A549 (cell line): ENCODE measurements at regions not wholly inside any gene's neighbourhood (a gene's known extent, or its start where the extent isn't known, plus 50 kb on each side); places are given as distances from the start of the nearest gene placed in this dataset.

Experiments used
- ATAC-seq, 2 experiments: fragments of 200-7000 bp in 1 of 2; fragments of >200 bp in 1 of 2; cut with Nextera tagmentation in 1 of 2; cut with Tn5 transposase in 1 of 2; 3 replicates each; pipeline versions ENCODE4 v1.8.0 to v1.9.1; 2018 to 2020; ENCODE audit warnings: mild to moderate bottlenecking in 1 of 2, moderate library complexity in 1 of 2
- CTCF ChIA-PET: fragments of 300-600 bp; sonication (Branson Sonifier 250); formaldehyde crosslinking; extraction: SDS; loops from one replicate; lab custom pipeline; 2021; ENCODE audit warnings: antibody characterized with exemption, inconsistent platforms; lab: Yijun Ruan, JAX
- POLR2A ChIA-PET: fragments of 350-600 bp; formaldehyde crosslinking; extraction: SDS; loops from one replicate; lab custom pipeline; 2021; ENCODE audit warnings: antibody characterized with exemption, inconsistent platforms; lab: Yijun Ruan, JAX
- DNase-seq, 2 experiments: peaks; one replicate each; pipeline versions ENCODE4 v3.0.0 to v3.0.0-alpha.2; 2011 to 2016; ENCODE audit warnings: low read depth in 1 of 2, low spot score in 1 of 2
- FAIRE-seq: peaks from 2 replicates; lab custom pipeline; 2011; peaks lifted over from hg19 to GRCh38; lab: Jason Lieb, UNC
- H3K27ac ChIP-seq, 2 experiments: fragments of >200 bp; sonication (Bioruptor Twin); formaldehyde crosslinking; 3 replicates each; pipeline ENCODE4 v1.5.1; 2016 to 2017
- H3K4me1 ChIP-seq: fragments of >200 bp; sonication (Bioruptor Twin); formaldehyde crosslinking; 3 replicates; pipeline ENCODE4 v1.6.1; 2016
- H3K4me2 ChIP-seq: fragments of >200 bp; sonication (Bioruptor Twin); formaldehyde crosslinking; 3 replicates; pipeline ENCODE4 v1.6.1; 2016
- H3K4me3 ChIP-seq: fragments of >200 bp; sonication (Bioruptor Twin); formaldehyde crosslinking; 3 replicates; pipeline ENCODE4 v1.5.1; 2016
- H3K9me3 ChIP-seq: fragments of >200 bp; sonication (Bioruptor Twin); formaldehyde crosslinking; 3 replicates; pipeline ENCODE4 v1.6.1; 2016
- BHLHE40 ChIP-seq: IDR thresholded peaks from 2 replicates; pipeline ENCODE4 v1.6.1; 2012; ENCODE audit warnings: low read depth, low read length, inconsistent platforms
- CBX8 ChIP-seq: fragments of 200-600 bp; sonication (generic); IDR thresholded peaks from 2 replicates; pipeline ENCODE4 v1.6.1; 2016
- EP300 ChIP-seq, 2 experiments: fragments of >200 bp; sonication (Bioruptor Twin); formaldehyde crosslinking; IDR thresholded peaks; 2 replicates in 1 of 2; 3 replicates in 1 of 2; pipeline ENCODE4 v1.6.1; 2016 to 2017
- FOSL2 ChIP-seq, 2 experiments: fragments of 450-650 bp in 1 of 2; fragments of >200 bp in 1 of 2; sonication (Bioruptor Twin) in 1 of 2; formaldehyde crosslinking; IDR thresholded peaks; 2 replicates each; pipeline versions ENCODE4 v1.5.0 to v1.6.1; 2016 to 2020; ENCODE audit warnings: mild to moderate bottlenecking in 1 of 2, moderate library complexity in 1 of 2
- FOXS1 ChIP-seq: fragments of 250-450 bp; sonication (Bioruptor Pico); IDR thresholded peaks from 2 replicates; pipeline ENCODE4 v1.5.0; 2020; ENCODE audit warnings: mild to moderate bottlenecking, moderate library complexity
- HES2 ChIP-seq: fragments of >200 bp; sonication (Bioruptor Twin); formaldehyde crosslinking; IDR thresholded peaks from 2 replicates; pipeline ENCODE4 v1.6.1; 2016
- HOXB13 ChIP-seq: fragments of 250-450 bp; sonication (Bioruptor Pico); IDR thresholded peaks from 2 replicates; pipeline ENCODE4 v1.5.0; 2020; ENCODE audit warnings: low read depth, mild to moderate bottlenecking, moderate library complexity
- HOXB5 ChIP-seq: fragments of 250-450 bp; sonication (Bioruptor Pico); IDR thresholded peaks from 2 replicates; pipeline ENCODE4 v1.5.0; 2020; ENCODE audit warnings: mild to moderate bottlenecking, moderate library complexity
- JUN ChIP-seq, 2 experiments: fragments of >200 bp; sonication (Bioruptor Twin); formaldehyde crosslinking; IDR thresholded peaks; 2 replicates in 1 of 2; 3 replicates in 1 of 2; pipeline ENCODE4 v1.6.1; 2016 to 2017
- JUNB ChIP-seq: fragments of >200 bp; sonication (Bioruptor Twin); formaldehyde crosslinking; IDR thresholded peaks from 2 replicates; pipeline ENCODE4 v1.6.1; 2016
- NR3C1 ChIP-seq: fragments of >200 bp; sonication (Bioruptor Twin); formaldehyde crosslinking; IDR thresholded peaks from 3 replicates; pipeline ENCODE4 v1.6.1; 2017
- PHF8 ChIP-seq: fragments of 200-600 bp; sonication (generic); IDR thresholded peaks from 2 replicates; pipeline ENCODE4 v1.6.1; 2016; ENCODE audit warnings: low read depth, mild to moderate bottlenecking, antibody characterized with exemption, moderate library complexity, borderline replicate concordance
- RAD21 ChIP-seq, 2 experiments: fragments of >200 bp in 1 of 2; sonication (Bioruptor Twin) in 1 of 2; formaldehyde crosslinking in 1 of 2; IDR thresholded peaks in 1 of 2; conservative IDR thresholded peaks in 1 of 2; 2 replicates in 1 of 2; 3 replicates in 1 of 2; pipeline ENCODE4 v1.6.1; 2012 to 2018; ENCODE audit warnings: inconsistent platforms in 1 of 2
- RCOR1 ChIP-seq: fragments of 150-350 bp; IDR thresholded peaks from 2 replicates; pipeline ENCODE4 v1.6.1; 2014; ENCODE audit warnings: antibody characterized with exemption, low read length, low read depth
- RFX5 ChIP-seq: fragments of 450-650 bp; IDR thresholded peaks from 2 replicates; pipeline ENCODE4 v1.7.1; 2014; ENCODE audit warnings: antibody characterized with exemption, mild to moderate bottlenecking, moderate library complexity
- TFCP2L1 ChIP-seq: fragments of 250-450 bp; sonication (Bioruptor Pico); IDR thresholded peaks from 2 replicates; pipeline ENCODE4 v1.5.0; 2021; ENCODE audit warnings: mild to moderate bottlenecking
- USF2 ChIP-seq: fragments of 450-650 bp; IDR thresholded peaks from 2 replicates; pipeline ENCODE4 v1.6.1; 2014; ENCODE audit warnings: antibody characterized with exemption
- ZC3H11A ChIP-seq: fragments of 450-650 bp; IDR thresholded peaks from 2 replicates; pipeline ENCODE4 v1.6.1; 2014; ENCODE audit warnings: antibody characterized with exemption, mild to moderate bottlenecking
- ZFP36 ChIP-seq: fragments of 450-650 bp; IDR thresholded peaks from 2 replicates; pipeline ENCODE4 v1.6.1; 2014; ENCODE audit warnings: borderline replicate concordance; ENCODE audit not compliant: partially characterized antibody
- ZNF302 ChIP-seq: fragments of 250-450 bp; sonication (Bioruptor Pico); IDR thresholded peaks from 2 replicates; pipeline ENCODE4 v1.9.0; 2021; ENCODE audit warnings: inconsistent platforms, mild to moderate bottlenecking, moderate library complexity
- WGBS: methylation state at CpG from one replicate; pipeline ENCODE4 v1.1.6; 2017; ENCODE audit errors: missing lambda C conversion rate; 5-methylcytosine and 5-hydroxymethylcytosine counted together
- TF ChIP-seq, protein P1 (sequence below): fragments of 150-350 bp; IDR thresholded peaks from 2 replicates; pipeline ENCODE4 v1.6.1; 2014; ENCODE audit warnings: low read depth, mild to moderate bottlenecking, low read length

GRCh38 chr11:64428693-64429092, 69.7 kb downstream of the RPS6KA4 start:
- ATAC-seq (no peak), FAIRE-seq (no peak), DNase-seq (no peak)
- ChIA-PET CTCF (interaction anchor here (0.9 to 3.2 kb wide), 5 partner anchors 19 to 62 kb away, joined by 3 to 20 read pairs (median 3); no protein-coding TSS in a partner anchor), POLR2A (interaction anchor here (0.5 kb wide), 1 partner anchor 23 kb away, joined by 3 read pairs; no protein-coding TSS in a partner anchor)
- H3K9me3 ChIP-seq, result peaks cover 8% of the 10 kb centered on the region; the same call in 1 of the 3 replicates
- no peak overlapping the region for H3K4me3 ChIP-seq
- H3K27ac ChIP-seq, result no peak overlapping the region
- no peak overlapping the region for H3K4me2 ChIP-seq
- H3K4me1 ChIP-seq, result no peaks in the 10 kb centered on the region
- WGBS, result 56% methylated on average over 12 of the region's 12 CpGs
- TF ChIP-seq HOXB5 (CRISPR knock-in tag) (no peak), PHF8 (no peak), HOXB13 (no peak), FOSL2 (IDR thresholded peaks at IDR 0.05) (no peak), FOSL2 (CRISPR knock-in tag; IDR thresholded peaks at IDR 0.05) (no peak), JUN (IDR thresholded peaks at IDR 0.05) (no peak), NR3C1 (no peak), RFX5 (no peak), RAD21 (conservative IDR thresholded peaks at IDR 0.05 in 1 of 2, IDR thresholded peaks at IDR 0.05 in 1 of 2) (no peak), TFCP2L1 (no peak), CBX8 (no peak), HES2 (no peak), ZNF302 (CRISPR knock-in tag) (no peak)
- TF ChIP-seq, protein P1, sequence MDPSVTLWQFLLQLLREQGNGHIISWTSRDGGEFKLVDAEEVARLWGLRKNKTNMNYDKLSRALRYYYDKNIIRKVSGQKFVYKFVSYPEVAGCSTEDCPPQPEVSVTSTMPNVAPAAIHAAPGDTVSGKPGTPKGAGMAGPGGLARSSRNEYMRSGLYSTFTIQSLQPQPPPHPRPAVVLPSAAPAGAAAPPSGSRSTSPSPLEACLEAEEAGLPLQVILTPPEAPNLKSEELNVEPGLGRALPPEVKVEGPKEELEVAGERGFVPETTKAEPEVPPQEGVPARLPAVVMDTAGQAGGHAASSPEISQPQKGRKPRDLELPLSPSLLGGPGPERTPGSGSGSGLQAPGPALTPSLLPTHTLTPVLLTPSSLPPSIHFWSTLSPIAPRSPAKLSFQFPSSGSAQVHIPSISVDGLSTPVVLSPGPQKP, result no peak

DNA sequence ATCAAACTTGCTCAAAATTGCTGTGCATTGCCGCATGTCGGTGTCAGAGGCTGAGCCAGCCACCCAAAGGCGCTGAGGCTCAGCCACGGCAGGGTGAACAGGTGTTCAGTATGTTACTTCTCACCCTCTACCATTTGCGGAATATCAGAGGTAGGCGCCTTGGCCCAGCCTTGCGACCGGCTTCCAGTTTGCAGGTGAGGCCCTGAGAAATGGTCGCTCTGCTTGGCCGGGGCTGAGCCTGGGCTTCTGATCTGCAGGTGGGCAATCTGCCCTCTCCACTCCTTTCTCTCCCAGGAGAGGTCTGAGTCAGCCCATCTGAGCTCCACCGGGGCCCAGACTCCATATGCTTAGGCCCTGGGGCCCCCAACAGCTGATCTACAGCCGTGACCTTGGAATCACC, 71.0 kb downstream of the RPS6KA4 start:
- Histone ChIP-seq H3K4me2 (no peak overlapping the region), H3K9me3 (peaks cover 8% of the 10 kb centered on the region; the same call in 1 of the 3 replicates), H3K27ac (no peak overlapping the region), H3K4me3 (no peak overlapping the region), H3K4me1 (no peaks in the 10 kb centered on the region)
- FAIRE-seq, result no peak
- DNase-seq, result no peak
- TF ChIP-seq USF2, result no peak
- TF ChIP-seq HOXB5 (CRISPR knock-in tag), result no peak
- no peak for TF ChIP-seq FOXS1 (CRISPR knock-in tag)
- TF ChIP-seq RCOR1, result no peak
- no peak for TF ChIP-seq HOXB13
- TF ChIP-seq BHLHE40, result no peak
- TF ChIP-seq CBX8, result no peak
- 78% methylated on average over 12 of the region's 12 CpGs for WGBS
- CTCF ChIA-PET, result interaction anchor here (1.7 to 3.2 kb wide), 2 partner anchors 8 to 19 kb away, joined by 4 to 20 read pairs; no protein-coding TSS in a partner anchor
- POLR2A ChIA-PET, result no interaction called here
- no peak for ATAC-seq

- ATAC-seq (no peak), DNase-seq (no peak)
- CTCF ChIA-PET, result interaction anchor here (1.7 to 3.2 kb wide), 3 partner anchors 9 to 19 kb away, joined by 4 to 20 read pairs (median 7); no protein-coding TSS in a partner anchor
- 67% methylated on average over 18 of the region's 18 CpGs for WGBS
- Histone ChIP-seq H3K4me3 (no peak overlapping the region), H3K9me3 (peaks cover 8% of the 10 kb centered on the region; the same call in 1 of the 3 replicates)
- TF ChIP-seq JUN (IDR thresholded peaks at IDR 0.05) (no peak), ZFP36 (no peak), JUNB (no peak), ZC3H11A (no peak), EP300 (IDR thresholded peaks at IDR 0.05) (no peak)
- TF ChIP-seq, all 56 proteins: peak for 0
- POLR2A ChIA-PET, result no interaction called here
- no peak for FAIRE-seq
- Histone ChIP-seq H3K4me1 (no peaks in the 10 kb centered on the region), H3K27ac (no peak overlapping the region), H3K4me2 (no peak overlapping the region)
These were observed 71.7 kb downstream of the RPS6KA4 start for GRCh38 chr11:64430645-64431044.
